Activated CD8-positive, alpha-beta T cell treated with anti-CD3 and anti-CD28 coated beads for 36 hours (primary cell): ENCODE measurements at regions not wholly inside any gene's neighbourhood (a gene's known extent, or its start where the extent isn't known, plus 50 kb on each side); places are given as distances from the start of the nearest gene placed in this dataset.

Source experiments
- ATAC-seq: fragments of 200-7000 bp; cut with Tn5 transposase; one replicate; pipeline ENCODE4 v1.10.0; 2021; ENCODE audit warnings: mild to moderate bottlenecking, moderate library complexity
- CTCF ChIA-PET: fragments of 350-600 bp; sonication (Branson Sonifier 250); formaldehyde crosslinking; loops from one replicate; lab custom pipeline; 2021; ENCODE audit warnings: antibody characterized with exemption; lab: Charles Lee
- POLR2A ChIA-PET: fragments of 350-600 bp; sonication (Branson Sonifier 250); formaldehyde crosslinking; loops from one replicate; lab custom pipeline; 2021; ENCODE audit warnings: antibody characterized with exemption; lab: Charles Lee
- DNase-seq: peaks from one replicate; pipeline ENCODE4 v3.0.0-alpha.2; 2020
- H3K27ac Mint-ChIP-seq: one replicate; pipeline ENCODE4 v1.8.0; 2021; ENCODE audit warnings: mild to moderate bottlenecking, mixed read lengths
- H3K27me3 Mint-ChIP-seq: one replicate; pipeline ENCODE4 v1.8.0; 2021; ENCODE audit warnings: mixed read lengths
- H3K36me3 Mint-ChIP-seq: one replicate; pipeline ENCODE4 v1.8.0; 2021; ENCODE audit warnings: low read depth, mixed read lengths
- H3K4me1 Mint-ChIP-seq: one replicate; pipeline ENCODE4 v1.8.0; 2021; ENCODE audit warnings: low read depth, mixed read lengths
- H3K4me3 Mint-ChIP-seq: one replicate; pipeline ENCODE4 v1.8.0; 2021; ENCODE audit warnings: mild to moderate bottlenecking, moderate library complexity, mixed read lengths
- H3K9me3 Mint-ChIP-seq: one replicate; pipeline ENCODE4 v1.8.0; 2021; ENCODE audit warnings: mixed read lengths
- CTCF ChIP-seq: fragments of 200-600 bp; IDR thresholded peaks from one replicate; pipeline ENCODE4 v1.8.0; 2022; ENCODE audit warnings: antibody characterized with exemption, mild to moderate bottlenecking
- intact Hi-C: fragments of 100-400 bp; cut with micrococcal nuclease; formaldehyde crosslinking; loops from one replicate; pipeline ENCODE4 v1.10.0; 2022

DNA sequence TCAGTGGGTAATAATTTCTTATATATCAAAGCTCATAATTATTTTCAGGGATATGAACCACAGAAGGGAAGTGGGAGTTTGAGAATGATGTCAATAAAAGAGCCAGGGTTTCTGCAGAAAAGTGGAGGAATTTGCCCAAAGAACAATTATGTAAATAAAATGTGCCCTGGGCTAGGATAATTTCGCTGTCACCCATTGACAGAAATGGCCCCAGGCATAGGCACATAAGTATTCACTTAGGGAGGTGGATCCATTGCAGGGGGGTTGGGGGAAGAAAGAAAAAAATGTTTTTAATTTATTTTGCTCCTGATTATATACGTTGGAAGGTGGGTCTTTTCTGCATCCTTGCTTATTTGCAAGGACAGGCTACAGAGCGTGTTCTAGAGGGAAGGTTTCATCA is 135.1 kb upstream of the IRX2 start:
- H3K4me3 Mint-ChIP-seq: no peak overlapping the region
- ChIA-PET POLR2A (no interaction called here), CTCF (no interaction called here)
- H3K36me3 Mint-ChIP-seq: no peaks in the 10 kb centered on the region
- DNase-seq: no peak
- no peaks in the 10 kb centered on the region for H3K27me3 Mint-ChIP-seq
- no peak overlapping the region for H3K27ac Mint-ChIP-seq
- no peak for TF ChIP-seq CTCF
- H3K9me3 Mint-ChIP-seq: peaks cover 5% of the 10 kb centered on the region
- H3K4me1 Mint-ChIP-seq: no peaks in the 10 kb centered on the region
- intact Hi-C loops: no loop called here
- ATAC-seq: no peak

GRCh38 chr5:2883771-2884170 is 132.3 kb upstream of the IRX2 start:
- TF ChIP-seq CTCF: no peak
- intact Hi-C loops: no loop called here
- H3K9me3 Mint-ChIP-seq: peaks cover 13% of the 10 kb centered on the region
- POLR2A ChIA-PET: no interaction called here
- ATAC-seq: no peak
- CTCF ChIA-PET: no interaction called here
- no peak overlapping the region for H3K4me3 Mint-ChIP-seq
- no peak overlapping the region for H3K27ac Mint-ChIP-seq
- H3K4me1 Mint-ChIP-seq: no peaks in the 10 kb centered on the region
- DNase-seq: no peak
- H3K36me3 Mint-ChIP-seq: no peaks in the 10 kb centered on the region
- H3K27me3 Mint-ChIP-seq: no peaks in the 10 kb centered on the region

DNA sequence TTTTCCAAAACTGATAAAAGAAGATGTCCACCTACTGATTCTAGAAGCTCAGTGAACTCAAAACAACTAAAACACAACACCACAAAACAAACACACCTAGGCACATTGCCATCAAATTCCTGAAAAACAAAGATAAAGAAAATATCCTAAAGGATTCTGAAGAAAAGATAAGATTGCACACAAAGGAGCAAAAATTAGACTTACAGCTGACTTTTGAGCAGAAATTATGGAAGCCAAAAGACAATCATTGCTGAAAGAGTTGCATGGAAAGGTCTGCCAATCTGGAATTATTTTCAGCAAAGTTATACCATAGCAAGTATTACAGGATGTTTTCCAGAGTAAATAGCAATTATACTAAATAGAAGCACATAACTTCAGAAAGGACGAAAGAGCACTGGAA is 128.2 kb upstream of the IRX2 start:
- ChIA-PET POLR2A (no interaction called here), CTCF (no interaction called here)
- TF ChIP-seq CTCF: no peak
- ATAC-seq: no peak
- H3K4me1 Mint-ChIP-seq: no peaks in the 10 kb centered on the region
- no peaks in the 10 kb centered on the region for H3K36me3 Mint-ChIP-seq
- peaks cover 23% of the 10 kb centered on the region for H3K9me3 Mint-ChIP-seq
- no peak overlapping the region for H3K4me3 Mint-ChIP-seq
- intact Hi-C loops: no loop called here
- no peaks in the 10 kb centered on the region for H3K27me3 Mint-ChIP-seq
- no peak overlapping the region for H3K27ac Mint-ChIP-seq
- DNase-seq: no peak

DNA sequence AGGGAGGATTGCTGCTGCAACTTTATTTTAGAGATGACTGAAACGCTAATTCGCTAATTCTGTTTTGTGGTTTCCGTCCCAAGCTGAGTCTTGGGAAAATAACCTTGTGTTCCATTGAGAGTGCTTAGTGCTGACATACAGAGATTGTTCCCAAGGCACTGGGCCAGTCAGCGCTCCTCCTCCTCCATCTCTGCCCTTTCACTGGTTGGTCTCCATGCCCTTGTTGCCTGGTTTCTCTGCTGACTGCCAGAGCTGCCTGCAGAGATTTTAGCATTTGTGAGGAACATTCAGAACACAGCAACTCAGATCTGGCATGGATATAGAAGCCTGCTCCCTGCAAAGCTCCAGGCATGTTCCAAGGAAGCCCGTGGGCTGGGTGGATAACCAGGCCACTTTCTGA is 126.0 kb upstream of the IRX2 start:
- H3K9me3 Mint-ChIP-seq: peaks cover 22% of the 10 kb centered on the region
- DNase-seq (no peak), ATAC-seq (no peak)
- H3K4me1 Mint-ChIP-seq: no peaks in the 10 kb centered on the region
- H3K27ac Mint-ChIP-seq: no peak overlapping the region
- no peak overlapping the region for H3K4me3 Mint-ChIP-seq
- H3K27me3 Mint-ChIP-seq: no peaks in the 10 kb centered on the region
- intact Hi-C loops: no loop called here
- ChIA-PET POLR2A (no interaction called here), CTCF (no interaction called here)
- no peak for TF ChIP-seq CTCF
- H3K36me3 Mint-ChIP-seq: no peaks in the 10 kb centered on the region

- ATAC-seq (no peak), DNase-seq (no peak)
- Mint-ChIP-seq H3K36me3 (no peaks in the 10 kb centered on the region), H3K27ac (no peak overlapping the region), H3K4me3 (no peak overlapping the region), H3K27me3 (no peaks in the 10 kb centered on the region), H3K9me3 (peaks cover 23% of the 10 kb centered on the region), H3K4me1 (no peaks in the 10 kb centered on the region)
- intact Hi-C loops: no loop called here
- ChIA-PET CTCF (no interaction called here), POLR2A (no interaction called here)
- TF ChIP-seq CTCF: no peak
Observed at GRCh38 chr5:2876183-2876582, 124.7 kb upstream of the IRX2 start.
